HG03097 (cell line): ENCODE measurements at regions not wholly inside any gene's neighbourhood (a gene's known extent, or its start where the extent isn't known, plus 50 kb on each side); places are given as distances from the start of the nearest gene placed in this dataset.
"Not testable (repeated sequence)": the region's sequence is repeated elsewhere in the genome, so short reads cannot be mapped to it uniquely, and the experiment has no call there.

Source experiments
- ATAC-seq: cut with Tn5 transposase; IDR thresholded peaks from one replicate; pipeline ENCODE4 v1.9.1; 2021; ENCODE audit not compliant: unreplicated experiment, low FRiP score

- no peak for ATAC-seq
Observed at GRCh38 chr4:179692222-179692621, 2250.0 kb upstream of the AGA start.

- ATAC-seq, result no peak
Observed at GRCh38 chr4:179695175-179695574, 2252.9 kb upstream of the AGA start.

GRCh38 chr4:179698321-179698720 is 2256.1 kb upstream of the AGA start:
- no peak for ATAC-seq

DNA sequence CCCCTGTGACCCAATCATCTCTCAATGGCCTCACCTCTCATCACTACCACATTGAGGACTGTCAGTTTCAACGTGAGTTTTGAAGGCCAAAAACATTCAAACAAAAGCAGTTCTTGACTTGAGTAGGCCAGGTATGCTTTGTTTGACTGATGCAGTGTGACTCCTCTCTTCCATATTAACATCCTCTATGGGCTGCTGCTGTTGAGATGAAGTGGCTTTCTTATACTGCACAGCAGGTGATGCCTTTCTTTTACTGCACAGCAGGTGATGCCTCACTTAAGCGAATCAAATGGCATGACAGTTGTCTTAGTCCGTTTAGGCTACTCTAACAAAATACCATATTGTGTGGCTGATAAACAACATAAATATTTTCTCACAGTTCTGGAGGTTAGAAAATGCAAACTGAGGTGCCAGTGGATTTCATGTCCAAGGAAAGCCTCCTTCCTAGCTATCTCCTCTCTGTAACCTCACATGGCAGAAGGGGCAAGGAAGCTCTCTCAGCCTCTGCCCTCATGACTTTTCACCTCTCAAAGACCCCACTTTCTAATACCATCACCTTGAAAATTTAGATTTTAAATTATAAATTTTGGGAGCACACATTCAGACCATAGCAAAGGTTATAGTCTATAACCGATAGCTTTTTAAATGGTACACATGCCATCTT is 2267.9 kb upstream of the AGA start:
- ATAC-seq, result no peak

- no peak for ATAC-seq
Observed at GRCh38 chr4:179719766-179720450, 2277.7 kb upstream of the AGA start.

DNA sequence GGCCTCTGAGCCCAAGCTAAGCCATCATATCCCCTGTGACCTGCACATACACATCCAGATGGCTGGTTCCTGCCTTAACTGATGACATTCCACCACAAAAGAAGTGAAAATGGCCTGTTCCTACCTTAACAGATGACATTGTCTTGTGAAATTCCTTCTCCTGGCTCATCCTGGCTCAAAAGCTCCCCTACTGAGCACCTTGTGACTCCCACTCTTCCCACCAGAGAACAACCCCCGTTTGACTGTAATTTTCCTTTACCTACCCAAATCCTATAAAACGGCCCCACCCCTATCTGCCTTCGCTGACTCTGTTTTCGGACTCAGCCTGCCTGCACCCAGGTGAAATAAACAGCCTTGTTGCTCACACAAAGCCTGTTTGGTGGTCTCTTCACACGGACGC is 2284.3 kb upstream of the AGA start:
- not testable (repeated sequence) for ATAC-seq

DNA sequence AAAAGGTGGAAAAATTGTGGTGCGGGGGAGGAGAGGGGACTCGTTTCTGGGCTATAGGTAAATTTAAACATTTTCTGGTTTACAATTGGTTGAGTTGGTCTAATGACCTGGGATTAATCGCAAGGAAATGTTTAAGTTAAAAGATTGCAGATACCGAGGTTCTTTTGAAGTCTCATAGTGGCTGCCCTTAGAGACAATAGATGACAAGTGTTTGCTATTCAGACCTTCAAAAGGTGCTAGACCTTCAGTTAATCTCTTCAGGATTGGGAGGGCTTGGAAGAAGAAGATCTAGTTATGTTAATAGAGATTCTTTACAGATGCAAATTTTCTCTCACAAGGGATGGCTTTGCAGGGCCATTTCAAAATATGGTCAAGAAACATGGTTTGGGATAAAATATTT is 2286.1 kb upstream of the AGA start:
- ATAC-seq, result no peak

- ATAC-seq, result not testable (repeated sequence)
Observed at GRCh38 chr4:179736820-179737219, 2294.6 kb upstream of the AGA start.

DNA sequence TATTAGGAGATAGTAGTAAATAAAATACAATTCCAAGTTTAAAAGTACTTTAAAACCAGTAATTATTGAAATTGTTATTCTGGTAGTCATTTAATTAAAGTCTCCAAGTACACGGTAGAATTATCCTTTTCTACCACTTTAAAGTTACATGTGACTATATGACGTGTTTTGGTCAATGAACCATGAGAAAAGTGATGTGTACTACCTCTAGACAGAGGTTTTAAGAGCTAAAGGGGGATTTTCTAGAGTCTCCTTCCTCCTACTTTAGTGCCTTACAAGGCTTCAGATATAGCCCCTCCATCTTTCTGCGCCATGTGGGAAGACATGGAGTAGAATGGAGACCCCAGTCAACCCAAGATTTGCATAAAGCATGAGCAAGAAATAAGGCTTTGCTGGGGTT is 2296.6 kb upstream of the AGA start:
- no peak for ATAC-seq

DNA sequence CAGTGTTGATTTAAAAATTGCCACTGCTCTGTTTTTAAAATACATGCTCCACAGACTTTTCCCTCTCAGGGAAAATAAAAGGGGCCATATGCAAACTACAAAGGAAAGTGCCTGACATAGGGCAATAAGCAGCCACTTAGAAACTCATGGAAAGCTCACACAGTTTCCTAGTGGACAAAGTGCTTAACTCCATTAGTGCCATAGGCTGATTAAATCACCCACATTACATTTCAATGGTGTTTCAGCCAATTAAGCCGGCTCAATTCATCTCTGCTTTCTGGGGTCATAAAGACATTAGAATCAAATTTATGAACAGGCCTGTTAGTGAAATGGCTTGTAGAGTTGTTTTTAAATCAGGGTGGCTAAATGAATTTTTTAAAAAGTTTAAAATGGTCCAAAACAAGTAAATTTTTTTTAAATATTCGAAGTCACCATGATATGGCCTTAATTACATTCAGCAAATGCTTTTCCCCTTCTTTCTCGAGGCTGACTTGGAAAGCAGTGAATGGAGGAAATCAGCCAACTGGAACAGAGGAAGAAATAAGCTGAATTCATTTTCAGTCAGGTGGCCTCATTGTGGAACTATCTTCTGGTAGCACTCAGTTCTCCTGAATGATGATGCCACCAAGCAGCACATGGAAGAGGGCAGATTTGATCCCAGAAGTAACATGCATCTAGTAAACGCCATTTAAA is 2305.1 kb upstream of the AGA start:
- no peak for ATAC-seq

DNA sequence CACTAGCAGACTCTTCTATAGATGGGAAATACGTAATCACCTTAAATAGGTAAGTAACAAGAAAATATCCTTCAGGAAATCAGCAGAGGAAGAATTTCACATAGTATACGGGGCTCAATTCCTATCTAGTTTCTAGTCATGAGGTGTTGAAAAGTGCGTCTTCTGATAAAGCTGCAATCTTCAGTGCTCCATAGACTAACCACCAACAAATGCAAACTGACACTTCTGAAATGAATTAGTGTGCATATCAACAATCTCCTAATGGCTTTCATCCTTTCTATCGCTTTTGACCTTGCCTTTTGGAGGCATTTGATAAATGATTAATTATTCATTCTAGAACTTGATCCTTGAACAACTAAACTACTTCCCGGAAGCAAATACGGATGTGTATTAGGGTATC is 2306.6 kb upstream of the AGA start:
- ATAC-seq, result no peak

- no peak for ATAC-seq
Observed at GRCh38 chr4:179750374-179750773, 2308.1 kb upstream of the AGA start.

DNA sequence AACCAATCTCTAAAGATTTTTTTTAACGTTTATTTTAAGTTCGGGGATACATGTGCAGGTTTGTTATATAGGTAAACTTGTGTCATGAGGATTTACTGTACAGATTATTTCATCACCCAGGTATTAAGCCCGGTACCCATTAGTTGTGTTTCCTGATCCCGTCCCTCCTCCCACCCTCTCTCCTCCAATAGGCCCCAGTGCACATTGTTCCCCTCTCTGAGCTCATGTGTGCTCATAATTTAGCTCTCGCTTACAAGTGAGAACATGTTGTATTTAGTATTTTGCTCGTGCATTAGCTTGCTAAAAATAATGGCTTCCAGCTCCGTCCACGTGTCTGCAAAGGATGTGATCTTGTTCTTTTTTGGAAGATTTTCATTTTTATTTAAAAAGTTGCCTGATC is 2309.4 kb upstream of the AGA start:
- ATAC-seq, result no peak

- no peak for ATAC-seq
Observed at GRCh38 chr4:179755322-179755721, 2313.1 kb upstream of the AGA start.

DNA sequence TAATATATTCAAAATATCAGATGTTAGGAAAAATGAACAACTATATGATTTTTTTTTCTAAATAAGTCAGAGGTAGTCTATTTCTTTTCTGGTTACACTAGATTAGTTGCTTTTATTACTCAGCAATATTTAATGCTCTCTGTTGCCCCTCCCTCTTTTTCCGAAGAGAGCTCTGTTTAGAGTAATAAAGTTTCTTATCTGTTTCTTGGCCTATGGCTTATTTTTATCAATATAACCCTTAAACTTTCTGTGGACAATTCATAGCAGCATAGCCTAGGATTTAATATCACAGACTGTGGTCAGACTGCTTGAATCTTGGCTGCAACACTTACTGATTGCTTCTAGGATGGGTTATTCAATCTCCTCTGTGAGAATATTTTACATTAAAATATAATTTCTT is 2315.4 kb upstream of the AGA start:
- ATAC-seq, result no peak

DNA sequence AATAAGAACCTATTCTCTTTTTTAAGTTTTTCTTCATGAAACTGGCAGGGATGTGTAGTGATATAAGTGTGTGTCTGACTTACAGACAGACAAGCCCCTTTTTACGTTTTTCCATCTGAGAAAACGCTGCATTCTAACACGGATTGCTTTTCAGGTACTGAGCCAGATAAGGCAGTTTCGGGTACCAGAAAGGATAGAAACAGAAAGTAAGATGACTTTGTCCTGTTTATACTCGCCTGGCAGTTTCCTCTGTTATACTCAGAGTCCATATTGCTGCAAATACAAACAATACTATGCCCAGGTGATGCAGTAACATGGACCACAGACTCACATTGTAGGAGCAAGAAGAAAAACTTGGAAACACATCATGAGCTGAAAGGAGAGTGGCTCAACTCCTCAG is 2320.6 kb upstream of the AGA start:
- no peak for ATAC-seq

DNA sequence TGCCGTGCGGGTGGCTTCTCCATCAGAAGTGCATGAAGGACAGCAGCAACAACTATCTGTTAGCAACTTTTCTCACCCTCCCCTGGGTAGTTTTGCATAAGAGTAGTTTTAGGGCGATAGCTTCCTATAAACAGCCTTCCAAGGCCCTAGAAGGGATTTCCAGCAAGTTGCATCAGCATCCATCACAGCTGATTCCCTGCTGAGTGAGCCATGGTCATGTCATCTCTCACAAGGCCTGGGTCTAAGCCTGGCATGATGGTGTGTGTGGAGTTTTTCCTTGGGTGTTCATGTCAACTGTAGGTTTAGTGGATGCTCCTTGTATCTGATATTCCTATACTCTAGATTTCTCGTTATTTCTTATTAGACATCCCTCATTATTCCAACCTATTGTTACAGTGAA is 2324.7 kb upstream of the AGA start:
- no peak for ATAC-seq

- ATAC-seq, result no peak
Observed at GRCh38 chr4:179768996-179769395, 2326.8 kb upstream of the AGA start.

- no peak for ATAC-seq
Observed at GRCh38 chr4:179797738-179798137, 2355.5 kb upstream of the AGA start.

DNA sequence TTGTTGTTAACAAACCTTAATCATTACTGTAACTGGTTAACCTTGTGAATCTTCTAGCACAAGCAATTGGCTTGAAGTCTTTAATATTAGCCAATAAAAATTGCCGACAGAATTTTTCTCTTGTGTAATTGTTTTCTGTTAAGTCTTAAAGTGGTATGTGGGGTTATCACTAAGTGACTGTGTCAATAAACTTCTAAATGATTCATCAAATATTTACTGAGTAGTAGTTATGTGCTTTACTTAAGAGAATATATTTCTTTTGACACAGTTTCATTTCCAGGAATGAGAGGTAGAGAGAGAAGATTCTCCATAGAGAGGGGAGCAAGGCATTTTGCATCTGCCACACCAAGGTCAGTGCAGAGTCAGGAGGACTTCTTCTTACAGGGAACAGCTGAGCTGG is 2361.6 kb upstream of the AGA start:
- ATAC-seq, result no peak

DNA sequence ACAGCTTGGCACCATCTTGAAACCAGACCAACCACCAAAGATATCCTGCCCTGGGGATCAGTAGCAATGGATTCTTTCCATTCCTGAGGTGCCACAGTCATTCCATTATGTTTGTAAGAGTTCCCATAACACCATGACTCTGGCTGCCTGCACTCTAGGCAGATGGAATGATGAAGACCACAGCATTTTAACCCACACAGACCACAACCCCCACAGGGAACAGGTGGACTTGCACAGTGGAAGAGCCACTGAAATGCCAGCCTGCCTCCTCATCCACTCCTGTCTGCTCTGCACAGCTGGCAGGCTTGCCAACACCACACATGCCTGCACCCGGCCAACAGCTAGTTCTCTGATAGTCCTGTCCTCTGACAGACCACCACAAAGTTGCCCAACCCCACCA is 2362.2 kb upstream of the AGA start:
- ATAC-seq, result no peak

- no peak for ATAC-seq
Observed at GRCh38 chr4:179817317-179817716, 2375.1 kb upstream of the AGA start.
